Panc1 (cell line): ENCODE measurements at regions not wholly inside any gene's neighbourhood (a gene's known extent, or its start where the extent isn't known, plus 50 kb on each side); places are given as distances from the start of the nearest gene placed in this dataset.

ENCODE experiments used
- CTCF ChIP-seq: fragments of 450-650 bp; IDR thresholded peaks from 2 replicates; pipeline ENCODE4 v1.5.1; 2017; ENCODE audit warnings: mild to moderate bottlenecking
- POLR2AphosphoS5 ChIP-seq: IDR thresholded peaks from 2 replicates; pipeline ENCODE4 v1.6.1; 2012; ENCODE audit warnings: mild to moderate bottlenecking, low read depth, low read length, moderate library complexity
- SIN3A ChIP-seq: IDR thresholded peaks from 2 replicates; pipeline ENCODE4 v1.6.1; 2012; ENCODE audit warnings: low read depth, mild to moderate bottlenecking, low read length, moderate library complexity, borderline replicate concordance; ENCODE audit not compliant: insufficient read depth

GRCh38 chr18:38801640-38802039, 1236.0 kb upstream of the CELF4 start:
- TF ChIP-seq POLR2AphosphoS5: no peak
- TF ChIP-seq CTCF: no peak
- no peak for TF ChIP-seq SIN3A
